ENCODE measurements at regions not wholly inside any gene's neighbourhood (a gene's known extent, or its start where the extent isn't known, plus 50 kb on each side); places are given as distances from the start of the nearest gene placed in this dataset.

- TF ChIP-seq CTCF (IDR thresholded peaks at IDR 0.05), result no peak
- no peaks in the 10 kb centered on the region for H3K4me1 ChIP-seq (ENCODE audit: control insufficient read depth, insufficient read depth, low read length)
- H3K4me3 Mint-ChIP-seq, result no peak overlapping the region
- no peak overlapping the region for H3K4me3 ChIP-seq (ENCODE audit: low read length)
- 77% methylated on average over 2 of the region's 2 CpGs for WGBS (ENCODE audit: insufficient coverage)
- peaks cover 8 to 9% of the 10 kb centered on the region in 2 donors for H3K9me3 Mint-ChIP-seq
- no peaks in the 10 kb centered on the region for H3K27me3 Mint-ChIP-seq (ENCODE audit: low read depth in 2 of 2)
- H3K27ac Mint-ChIP-seq, result no peak overlapping the region
- DNase-seq (no peak), ATAC-seq (no peak)
- intact Hi-C loops (cut with micrococcal nuclease), result no loop called here
- no peaks in the 10 kb centered on the region for H3K27me3 ChIP-seq (ENCODE audit: control insufficient read depth, insufficient read depth, low read length)
- H3K36me3 ChIP-seq (ENCODE audit: control insufficient read depth, insufficient read depth, low read length), result no peaks in the 10 kb centered on the region
- H3K9me3 ChIP-seq (ENCODE audit: control insufficient read depth, insufficient read depth, low read length), result no peaks in the 10 kb centered on the region
- H3K4me1 Mint-ChIP-seq, result no peaks in the 10 kb centered on the region
- H3K27ac ChIP-seq (ENCODE audit: low read length), result no peak overlapping the region
- peaks cover 10% of the 10 kb centered on the region for H3K36me3 Mint-ChIP-seq
Observed at GRCh38 chr7:88628363-88629085, 131.0 kb upstream of the ZNF804B start.

- Mint-ChIP-seq H3K36me3 (no peaks in the 10 kb centered on the region), H3K4me1 (no peaks in the 10 kb centered on the region), H3K4me3 (no peak overlapping the region), H3K27ac (no peak overlapping the region), H3K9me3 (peaks cover 4 to 10% of the 10 kb centered on the region in 2 donors), H3K27me3 (ENCODE audit: low read depth in 2 of 2) (no peaks in the 10 kb centered on the region)
- intact Hi-C loops (cut with micrococcal nuclease), result no loop called here
- no peak for TF ChIP-seq CTCF (IDR thresholded peaks at IDR 0.05)
- Histone ChIP-seq H3K27me3 (ENCODE audit: control insufficient read depth, insufficient read depth, low read length) (no peaks in the 10 kb centered on the region), H3K27ac (ENCODE audit: low read length) (no peak overlapping the region), H3K4me3 (ENCODE audit: low read length) (no peak overlapping the region), H3K36me3 (ENCODE audit: control insufficient read depth, insufficient read depth, low read length) (no peaks in the 10 kb centered on the region), H3K9me3 (ENCODE audit: control insufficient read depth, insufficient read depth, low read length) (no peaks in the 10 kb centered on the region), H3K4me1 (ENCODE audit: control insufficient read depth, insufficient read depth, low read length) (no peaks in the 10 kb centered on the region)
- DNase-seq (no peak), ATAC-seq (no peak)
- 83% methylated on average over 1 of the region's 2 CpGs for WGBS (ENCODE audit: insufficient coverage)
Observed at GRCh38 chr7:88617185-88617584, 142.3 kb upstream of the ZNF804B start.

- ATAC-seq (no peak), DNase-seq (no peak)
- no peaks in the 10 kb centered on the region for H3K4me1 Mint-ChIP-seq
- Histone ChIP-seq H3K4me3 (ENCODE audit: low read length) (no peak overlapping the region), H3K36me3 (ENCODE audit: control insufficient read depth, insufficient read depth, low read length) (no peaks in the 10 kb centered on the region), H3K27ac (ENCODE audit: low read length) (no peak overlapping the region), H3K9me3 (ENCODE audit: control insufficient read depth, insufficient read depth, low read length) (no peaks in the 10 kb centered on the region), H3K27me3 (ENCODE audit: control insufficient read depth, insufficient read depth, low read length) (no peaks in the 10 kb centered on the region), H3K4me1 (ENCODE audit: control insufficient read depth, insufficient read depth, low read length) (no peaks in the 10 kb centered on the region)
- no peak for TF ChIP-seq CTCF (IDR thresholded peaks at IDR 0.05)
- H3K27ac Mint-ChIP-seq, result no peak overlapping the region
- H3K4me3 Mint-ChIP-seq, result no peak overlapping the region
- intact Hi-C loops (cut with micrococcal nuclease), result no loop called here
- no CpG with 5 or more reads among the region's 2 CpGs for WGBS (ENCODE audit: insufficient coverage)
- H3K9me3 Mint-ChIP-seq, result peaks cover 6 to 13% of the 10 kb centered on the region in 2 donors
- H3K27me3 Mint-ChIP-seq (ENCODE audit: low read depth in 2 of 2), result no peaks in the 10 kb centered on the region
- no peaks in the 10 kb centered on the region for H3K36me3 Mint-ChIP-seq
Observed at GRCh38 chr7:88615336-88615735, 144.2 kb upstream of the ZNF804B start.

GRCh38 chr7:88614736-88615135 lies 144.8 kb upstream of the ZNF804B start:
- intact Hi-C loops (cut with micrococcal nuclease), result no loop called here
- 100% methylated on average over 2 of the region's 3 CpGs for WGBS (ENCODE audit: insufficient coverage)
- ATAC-seq (no peak), DNase-seq (no peak)
- no peaks in the 10 kb centered on the region for H3K4me1 ChIP-seq (ENCODE audit: control insufficient read depth, insufficient read depth, low read length)
- Mint-ChIP-seq H3K4me1 (no peaks in the 10 kb centered on the region), H3K4me3 (no peak overlapping the region), H3K36me3 (no peaks in the 10 kb centered on the region), H3K27me3 (ENCODE audit: low read depth in 2 of 2) (no peaks in the 10 kb centered on the region), H3K27ac (no peak overlapping the region), H3K9me3 (peaks cover 6 to 13% of the 10 kb centered on the region in 2 donors)
- no peaks in the 10 kb centered on the region for H3K9me3 ChIP-seq (ENCODE audit: control insufficient read depth, insufficient read depth, low read length)
- H3K27ac ChIP-seq (ENCODE audit: low read length), result no peak overlapping the region
- no peak for TF ChIP-seq CTCF (IDR thresholded peaks at IDR 0.05)
- H3K27me3 ChIP-seq (ENCODE audit: control insufficient read depth, insufficient read depth, low read length), result no peaks in the 10 kb centered on the region
- H3K36me3 ChIP-seq (ENCODE audit: control insufficient read depth, insufficient read depth, low read length), result no peaks in the 10 kb centered on the region
- H3K4me3 ChIP-seq (ENCODE audit: low read length), result no peak overlapping the region
